22Rv1 (cell line): ENCODE measurements at regions not wholly inside any gene's neighbourhood (a gene's known extent, or its start where the extent isn't known, plus 50 kb on each side); places are given as distances from the start of the nearest gene placed in this dataset.

Experiments
- ZFX ChIP-seq: fragments of 450-650 bp; IDR thresholded peaks from 2 replicates; pipeline ENCODE4 v1.6.1; 2017; ENCODE audit warnings: antibody characterized with exemption, borderline replicate concordance
- TF ChIP-seq, protein P1 (sequence below): fragments of 450-650 bp; IDR thresholded peaks from 2 replicates; pipeline ENCODE4 v1.5.1; 2017; ENCODE audit warnings: mild to moderate bottlenecking

- TF ChIP-seq, protein P1, sequence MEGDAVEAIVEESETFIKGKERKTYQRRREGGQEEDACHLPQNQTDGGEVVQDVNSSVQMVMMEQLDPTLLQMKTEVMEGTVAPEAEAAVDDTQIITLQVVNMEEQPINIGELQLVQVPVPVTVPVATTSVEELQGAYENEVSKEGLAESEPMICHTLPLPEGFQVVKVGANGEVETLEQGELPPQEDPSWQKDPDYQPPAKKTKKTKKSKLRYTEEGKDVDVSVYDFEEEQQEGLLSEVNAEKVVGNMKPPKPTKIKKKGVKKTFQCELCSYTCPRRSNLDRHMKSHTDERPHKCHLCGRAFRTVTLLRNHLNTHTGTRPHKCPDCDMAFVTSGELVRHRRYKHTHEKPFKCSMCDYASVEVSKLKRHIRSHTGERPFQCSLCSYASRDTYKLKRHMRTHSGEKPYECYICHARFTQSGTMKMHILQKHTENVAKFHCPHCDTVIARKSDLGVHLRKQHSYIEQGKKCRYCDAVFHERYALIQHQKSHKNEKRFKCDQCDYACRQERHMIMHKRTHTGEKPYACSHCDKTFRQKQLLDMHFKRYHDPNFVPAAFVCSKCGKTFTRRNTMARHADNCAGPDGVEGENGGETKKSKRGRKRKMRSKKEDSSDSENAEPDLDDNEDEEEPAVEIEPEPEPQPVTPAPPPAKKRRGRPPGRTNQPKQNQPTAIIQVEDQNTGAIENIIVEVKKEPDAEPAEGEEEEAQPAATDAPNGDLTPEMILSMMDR: no peak
- TF ChIP-seq ZFX: no peak
Observed at GRCh38 chr12:68559984-68560850, 50.5 kb upstream of the RAP1B start.
